H1 (cell line): ENCODE measurements at regions not wholly inside any gene's neighbourhood (a gene's known extent, or its start where the extent isn't known, plus 50 kb on each side); places are given as distances from the start of the nearest gene placed in this dataset.

ENCODE experiments used
- CTCF ChIA-PET: fragments of 300-600 bp; sonication (Branson Sonifier 250); formaldehyde crosslinking; loops from one replicate; lab custom pipeline; 2021; ENCODE audit not compliant: partially characterized antibody; lab: Charles Lee
- POLR2A ChIA-PET: fragments of 300-600 bp; sonication (Branson Sonifier 250); formaldehyde crosslinking; loops from one replicate; lab custom pipeline; 2021; ENCODE audit warnings: inconsistent platforms; ENCODE audit not compliant: partially characterized antibody; lab: Charles Lee
- DNase-seq, 2 experiments: peaks; one replicate each; pipeline versions ENCODE4 v3.0.0 to v3.0.0-alpha.2; 2010 to 2022; ENCODE audit warnings: low spot score in 2 of 2, low read depth in 1 of 2, mixed read lengths in 1 of 2
- FAIRE-seq: peaks from 2 replicates; lab custom pipeline; 2011; peaks lifted over from hg19 to GRCh38; lab: Jason Lieb, UNC
- H2AFZ ChIP-seq: 2 replicates; pipeline ENCODE4 v1.8.1; 2012; ENCODE audit warnings: low read length, inconsistent platforms
- H2AK5ac ChIP-seq: 2 replicates; pipeline ENCODE4 v1.6.1; 2013; ENCODE audit warnings: low read depth, low read length
- H2BK120ac ChIP-seq: replicated peaks from 2 replicates; pipeline ENCODE3; 2013; ENCODE audit warnings: low read depth, low read length, inconsistent platforms
- H2BK12ac ChIP-seq: 2 replicates; pipeline ENCODE4 v1.6.1; 2013; ENCODE audit warnings: low read depth, low read length
- H2BK15ac ChIP-seq: 2 replicates; pipeline ENCODE4 v1.6.1; 2013; ENCODE audit warnings: low read length
- H2BK20ac ChIP-seq: 2 replicates; pipeline ENCODE4 v1.6.1; 2013; ENCODE audit warnings: low read length
- H2BK5ac ChIP-seq: 2 replicates; pipeline ENCODE4 v1.6.1; 2013; ENCODE audit warnings: low read depth, low read length
- H3K14ac ChIP-seq: 2 replicates; pipeline ENCODE4 v1.6.1; 2013; ENCODE audit warnings: inconsistent platforms; ENCODE audit not compliant: insufficient read length
- H3K18ac ChIP-seq: 2 replicates; pipeline ENCODE4 v1.6.1; 2013; ENCODE audit warnings: low read length; ENCODE audit errors: extremely low read depth
- H3K23ac ChIP-seq: 2 replicates; pipeline ENCODE4 v1.6.1; 2013; ENCODE audit warnings: inconsistent platforms; ENCODE audit not compliant: insufficient read length
- H3K23me2 ChIP-seq: 2 replicates; pipeline ENCODE4 v1.6.1; 2013; ENCODE audit warnings: low read depth, low read length
- H3K27ac ChIP-seq: 2 replicates; pipeline ENCODE4 v1.6.1; 2011; ENCODE audit warnings: low read depth, low read length, inconsistent platforms
- H3K27me3 ChIP-seq, 4 experiments: replicated peaks in 1 of 4; 1 replicate in 1 of 4; 2 replicates in 3 of 4; pipeline versions ENCODE4 v1.6.1 to v1.8.1; 2011 to 2013; ENCODE audit warnings: low read length in 3 of 4, mild to moderate bottlenecking in 3 of 4, inconsistent platforms in 2 of 4, mixed read lengths in 2 of 4, moderate library complexity in 1 of 4; ENCODE audit not compliant: control insufficient read depth in 3 of 4, insufficient read depth in 3 of 4; ENCODE audit errors: extremely low read depth in 1 of 4
- H3K36me3 ChIP-seq, 4 experiments: 2 replicates each; pipeline versions ENCODE4 v1.6.1 to v1.8.1; 2011 to 2013; ENCODE audit warnings: mild to moderate bottlenecking in 4 of 4, low read length in 3 of 4, moderate library complexity in 2 of 4, control low read depth in 1 of 4, inconsistent platforms in 1 of 4; ENCODE audit not compliant: insufficient read depth in 4 of 4, control insufficient read depth in 2 of 4
- H3K4ac ChIP-seq: replicated peaks from 2 replicates; pipeline ENCODE3; 2013; ENCODE audit warnings: low read length, low read depth, mixed read lengths, inconsistent platforms; ENCODE audit not compliant: insufficient read length
- H3K4me1 ChIP-seq, 4 experiments: replicated peaks in 1 of 4; 1 replicate in 1 of 4; 2 replicates in 3 of 4; pipeline versions ENCODE4 v1.6.1 to v1.8.1; 2011 to 2013; ENCODE audit warnings: low read length in 3 of 4, inconsistent platforms in 2 of 4, mixed read lengths in 1 of 4; ENCODE audit not compliant: insufficient read depth in 4 of 4, control insufficient read depth in 3 of 4
- H3K4me2 ChIP-seq, 2 experiments: 2 replicates each; pipeline versions ENCODE4 v1.6.1 to v1.8.1; 2011 to 2013; ENCODE audit warnings: low read depth in 2 of 2, low read length in 2 of 2, control low read depth in 1 of 2, inconsistent platforms in 1 of 2, mild to moderate bottlenecking in 1 of 2; ENCODE audit not compliant: insufficient read depth in 1 of 2
- H3K4me3 ChIP-seq, 4 experiments: fragments of 200-600, 300-600 bp in 1 of 4; sonication (generic), shearing (Covaris generic), sonication (Bioruptor Twin) in 1 of 4; 2 replicates each; pipeline versions ENCODE4 v1.5.1 to v1.8.1; 2011 to 2016; ENCODE audit warnings: low read length in 4 of 4, low read depth in 3 of 4, control low read depth in 2 of 4, inconsistent platforms in 2 of 4, mild to moderate bottlenecking in 2 of 4, mixed read lengths in 1 of 4, moderate library complexity in 1 of 4; ENCODE audit not compliant: insufficient read depth in 2 of 4; ENCODE audit errors: extremely low read depth in 1 of 4
- H3K56ac ChIP-seq: replicated peaks from 2 replicates; pipeline ENCODE3; 2013; ENCODE audit warnings: low read depth, mild to moderate bottlenecking, mixed read lengths, low read length, inconsistent platforms; ENCODE audit not compliant: insufficient read length
- H3K79me1 ChIP-seq: 2 replicates; pipeline ENCODE4 v1.6.1; 2013; ENCODE audit warnings: low read depth, low read length, control low read depth
- H3K79me2 ChIP-seq, 2 experiments: 2 replicates each; pipeline versions ENCODE4 v1.6.1 to v1.8.1; 2012 to 2013; ENCODE audit warnings: low read length in 2 of 2, mild to moderate bottlenecking in 2 of 2, inconsistent platforms in 1 of 2; ENCODE audit not compliant: insufficient read depth in 2 of 2, control insufficient read depth in 1 of 2
- H3K9ac ChIP-seq, 4 experiments: replicated peaks in 1 of 4; 1 replicate in 1 of 4; 2 replicates in 3 of 4; pipeline versions ENCODE4 v1.6.1 to v1.8.1; 2011 to 2013; ENCODE audit warnings: low read depth in 3 of 4, low read length in 3 of 4, control low read depth in 2 of 4, mild to moderate bottlenecking in 2 of 4, moderate library complexity in 2 of 4, inconsistent platforms in 1 of 4; ENCODE audit errors: extremely low read depth in 1 of 4
- H3K9me3 ChIP-seq, 2 experiments: 2 replicates each; pipeline versions ENCODE4 v1.6.1 to v1.8.1; 2012 to 2013; ENCODE audit warnings: mild to moderate bottlenecking in 2 of 2, moderate library complexity in 2 of 2, control low read depth in 1 of 2, inconsistent platforms in 1 of 2, low read depth in 1 of 2, low read length in 1 of 2, mixed read lengths in 1 of 2; ENCODE audit not compliant: insufficient read depth in 2 of 2
- H4K20me1 ChIP-seq, 2 experiments: replicated peaks in 1 of 2; 2 replicates each; pipeline versions ENCODE3 to v1.8.1; 2011 to 2013; ENCODE audit warnings: inconsistent platforms in 2 of 2, low read length in 2 of 2, mild to moderate bottlenecking in 1 of 2; ENCODE audit not compliant: insufficient read depth in 2 of 2, control insufficient read depth in 1 of 2
- H4K5ac ChIP-seq: 2 replicates; pipeline ENCODE4 v1.6.1; 2013; ENCODE audit warnings: low read length, low read depth, mixed read lengths, inconsistent platforms; ENCODE audit not compliant: insufficient read length
- H4K8ac ChIP-seq: 2 replicates; pipeline ENCODE4 v1.8.0; 2013; ENCODE audit warnings: mild to moderate bottlenecking, moderate library complexity, low read length, inconsistent platforms; ENCODE audit not compliant: insufficient read depth; ENCODE audit errors: extremely low read depth
- H4K91ac ChIP-seq: replicated peaks from 2 replicates; pipeline ENCODE3; 2013; ENCODE audit warnings: low read length, mixed read lengths, inconsistent platforms; ENCODE audit not compliant: insufficient read length
- BCL11A ChIP-seq, 2 experiments: IDR thresholded peaks; one replicate each; pipeline ENCODE4 v1.6.1; 2011; ENCODE audit warnings: low read depth in 2 of 2, low read length in 2 of 2, mild to moderate bottlenecking in 2 of 2
- CHD2 ChIP-seq: IDR thresholded peaks from 2 replicates; pipeline ENCODE4 v1.6.1; 2012; ENCODE audit warnings: low read length, improper control_type of control experiment
- FOSL1 ChIP-seq: IDR thresholded peaks from 2 replicates; pipeline ENCODE4 v1.6.1; 2011; ENCODE audit warnings: mild to moderate bottlenecking, low read depth, low read length, moderate library complexity; ENCODE audit not compliant: insufficient read depth
- GTF2F1 ChIP-seq: IDR thresholded peaks from 2 replicates; pipeline ENCODE4 v1.6.1; 2012; ENCODE audit warnings: low read depth, low read length, improper control_type of control experiment, borderline replicate concordance
- HDAC2 ChIP-seq, 2 experiments: fragments of 300-600 bp in 1 of 2; sonication (generic) in 1 of 2; IDR thresholded peaks; 2 replicates each; pipeline ENCODE4 v1.6.1; 2011 to 2012; ENCODE audit warnings: low read depth in 2 of 2, low read length in 2 of 2, mild to moderate bottlenecking in 2 of 2, moderate library complexity in 2 of 2, borderline replicate concordance in 1 of 2, inconsistent platforms in 1 of 2
- JUND ChIP-seq: IDR thresholded peaks from 2 replicates; pipeline ENCODE4 v1.6.1; 2011; ENCODE audit warnings: mild to moderate bottlenecking, improper control_type of control experiment, low read length
- KDM5A ChIP-seq: fragments of 200-600 bp; IDR thresholded peaks from 2 replicates; pipeline ENCODE4 v1.7.1; 2012; ENCODE audit warnings: mild to moderate bottlenecking, low read length, inconsistent platforms, mixed read lengths
- POU5F1 ChIP-seq: IDR thresholded peaks from 2 replicates; pipeline ENCODE4 v1.6.1; 2011; ENCODE audit warnings: low read depth, mild to moderate bottlenecking, low read length, moderate library complexity
- RFX5 ChIP-seq: IDR thresholded peaks from 2 replicates; pipeline ENCODE4 v1.6.1; 2011; ENCODE audit warnings: low read depth, low read length, improper control_type of control experiment, borderline replicate concordance
- SAP30 ChIP-seq: fragments of 300-600 bp; sonication (generic); IDR thresholded peaks from 2 replicates; pipeline ENCODE4 v1.7.1; 2012; ENCODE audit warnings: low read length, moderate library complexity, mild to moderate bottlenecking, inconsistent platforms; ENCODE audit not compliant: insufficient read depth, insufficient replicate concordance
- SRF ChIP-seq: IDR thresholded peaks from 2 replicates; pipeline ENCODE4 v1.6.1; 2011; ENCODE audit warnings: mild to moderate bottlenecking, low read depth, low read length, moderate library complexity
- TBP ChIP-seq: IDR thresholded peaks from 2 replicates; pipeline ENCODE4 v1.6.1; 2011; ENCODE audit warnings: low read depth, low read length, improper control_type of control experiment
- WGBS, 2 experiments: shearing (Covaris generic) in 1 of 2; methylation state at CpG; one replicate each; pipeline versions ENCODE4 v1.1.6 to v1.1.7; 2013 to 2015; ENCODE audit warnings: low lambda C conversion rate in 2 of 2, mixed read lengths in 2 of 2, inconsistent platforms in 1 of 2, low coverage in 1 of 2, missing lambda C conversion rate in 1 of 2; ENCODE audit not compliant: insufficient replicate concordance in 2 of 2, insufficient coverage in 1 of 2, insufficient read length in 1 of 2; ENCODE audit errors: extremely low coverage in 1 of 2, missing lambda C conversion rate in 1 of 2; 5-methylcytosine and 5-hydroxymethylcytosine counted together

DNA sequence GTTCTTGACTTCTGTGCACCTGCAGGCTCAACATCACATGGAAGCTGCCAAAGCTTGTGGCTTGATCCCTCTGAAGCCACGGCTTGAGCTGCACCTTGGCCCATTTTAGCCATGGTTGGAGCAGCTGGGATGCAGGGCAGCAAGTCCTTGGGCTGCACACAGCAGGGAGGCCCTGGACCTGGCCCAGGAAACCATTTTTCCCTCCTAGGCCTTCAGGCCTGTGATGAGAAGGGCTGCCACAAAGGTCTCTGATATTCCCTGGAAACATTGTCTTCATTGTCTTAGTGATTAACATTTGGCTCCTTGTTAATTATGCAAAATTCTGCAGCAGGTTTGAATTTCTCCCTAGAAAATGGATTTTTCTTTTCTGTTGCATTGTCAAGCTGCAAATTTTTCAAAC is 394.1 kb upstream of the FAR2 start:
- no peak for TF ChIP-seq SAP30
- TF ChIP-seq SRF = no peak
- no peak for TF ChIP-seq CHD2
- no peak for TF ChIP-seq HDAC2 (IDR thresholded peaks at IDR 0.05; ENCODE audit: borderline replicate concordance in 1 of 2, low read depth in 2 of 2, low read length in 2 of 2)
- no peak for TF ChIP-seq GTF2F1
- no peak for TF ChIP-seq KDM5A
- TF ChIP-seq JUND = no peak
- no peak for TF ChIP-seq POU5F1
- no peak for TF ChIP-seq BCL11A (IDR thresholded peaks at IDR 0.05; ENCODE audit: low read depth in 2 of 2, low read length in 2 of 2)
- no peak for TF ChIP-seq RFX5
- TF ChIP-seq TBP = no peak
- TF ChIP-seq FOSL1 = no peak
- H3K36me3 ChIP-seq = peaks cover 0 to 3% (median 0%) of the 10 kb centered on the region in 4 experiments; a peak in 1 of 8 replicates
- H3K4me3 ChIP-seq = no peak overlapping the region
- H3K23ac ChIP-seq = no peak overlapping the region
- H3K14ac ChIP-seq = no peak overlapping the region
- FAIRE-seq (no peak), DNase-seq (no peak)
- H2AK5ac ChIP-seq = no peak overlapping the region
- H2BK5ac ChIP-seq = no peak overlapping the region
- H3K23me2 ChIP-seq = peaks cover 2% of the 10 kb centered on the region; the same call in 1 of the 2 replicates
- H3K4ac ChIP-seq = no peak overlapping the region
- H4K5ac ChIP-seq = no peak overlapping the region
- H4K91ac ChIP-seq = no peak overlapping the region
- no peak overlapping the region for H3K4me2 ChIP-seq
- no peak overlapping the region for H3K18ac ChIP-seq
- no peak overlapping the region for H2BK20ac ChIP-seq
- no peak overlapping the region for H2AFZ ChIP-seq
- no peak overlapping the region for H4K8ac ChIP-seq
- 93% methylated on average over 1 of the region's 1 CpG; no CpG with 5 or more reads in 1 of the 2 experiments for WGBS, 2 experiments
- no peaks in the 10 kb centered on the region for H4K20me1 ChIP-seq
- H3K79me2 ChIP-seq = no peaks in the 10 kb centered on the region
- H3K79me1 ChIP-seq = no peaks in the 10 kb centered on the region
- H3K4me1 ChIP-seq = peaks cover 0 to 4% (median under 1%) of the 10 kb centered on the region in 4 experiments; a peak in 2 of 7 replicates
- no peak overlapping the region for H3K56ac ChIP-seq
- H2BK12ac ChIP-seq = no peak overlapping the region
- H3K9me3 ChIP-seq = peaks cover 13 to 18% of the 10 kb centered on the region in 2 experiments
- no peak overlapping the region for H2BK15ac ChIP-seq
- no peak overlapping the region for H3K9ac ChIP-seq
- POLR2A ChIA-PET = no interaction called here
- H3K27ac ChIP-seq = no peak overlapping the region
- H3K27me3 ChIP-seq = no peaks in the 10 kb centered on the region
- CTCF ChIA-PET = no interaction called here
- H2BK120ac ChIP-seq = no peak overlapping the region
